ENCODE measurements at regions not wholly inside any gene's neighbourhood (a gene's known extent, or its start where the extent isn't known, plus 50 kb on each side); places are given as distances from the start of the nearest gene placed in this dataset.

- TF ChIP-seq ZBTB33 (IDR thresholded peaks at IDR 0.05): no peak
These were observed 183.3 kb downstream of the CCDC59 start (continued) for GRCh38 chr12:82174936-82175335.

- no peak overlapping the region for H3K27ac ChIP-seq (ENCODE audit: low read depth in 1 of 2, low read length in 2 of 2)
- H3K4me3 ChIP-seq (ENCODE audit: low read depth in 1 of 3, low read length in 3 of 3): no peak overlapping the region
- no peaks in the 10 kb centered on the region for H3K4me1 ChIP-seq (ENCODE audit: control insufficient read depth in 4 of 4, insufficient read depth in 4 of 4, low read length in 3 of 4)
- WGBS: 79% methylated on average over 1 of the region's 1 CpG
- H3K27me3 ChIP-seq (ENCODE audit: control insufficient read depth in 4 of 4, insufficient read depth in 4 of 4, low read length in 3 of 4): no peaks in the 10 kb centered on the region
- no peak for DNase-seq (ENCODE audit: low spot score)
- H3K9me3 ChIP-seq (ENCODE audit: control insufficient read depth in 4 of 4, low read length in 3 of 4): no peaks in the 10 kb centered on the region
- no peaks in the 10 kb centered on the region for H3K36me3 ChIP-seq (ENCODE audit: control insufficient read depth in 4 of 4, insufficient read depth in 3 of 4, low read depth in 1 of 4, low read length in 3 of 4)
- no peak for TF ChIP-seq FOXA2 (IDR thresholded peaks at IDR 0.05)
- TF ChIP-seq RAD21 (IDR thresholded peaks at IDR 0.05): no peak
- TF ChIP-seq FOXA1 (IDR thresholded peaks at IDR 0.05): no peak
- TF ChIP-seq ZBTB33 (IDR thresholded peaks at IDR 0.05): no peak
- no peak for TF ChIP-seq NR2F2 (IDR thresholded peaks at IDR 0.05)
- TF ChIP-seq ATF3 (IDR thresholded peaks at IDR 0.05): no peak
- TF ChIP-seq SP1 (IDR thresholded peaks at IDR 0.05): no peak
- TF ChIP-seq REST (IDR thresholded peaks at IDR 0.05): no peak
- TF ChIP-seq JUND (IDR thresholded peaks at IDR 0.05): no peak
- H3K9ac ChIP-seq (ENCODE audit: low read depth in 1 of 2, low read length in 2 of 2): no peak overlapping the region
These were observed 183.8 kb downstream of the CCDC59 start for GRCh38 chr12:82174383-82174782.

GRCh38 chr12:82149045-82149444 is 209.1 kb downstream of the CCDC59 start:
- Histone ChIP-seq H3K9me3 (ENCODE audit: control insufficient read depth in 4 of 4, low read length in 3 of 4) (no peaks in the 10 kb centered on the region), H3K27ac (ENCODE audit: low read depth in 1 of 2, low read length in 2 of 2) (no peak overlapping the region), H3K4me3 (ENCODE audit: low read depth in 1 of 3, low read length in 3 of 3) (no peak overlapping the region), H3K27me3 (ENCODE audit: control insufficient read depth in 4 of 4, insufficient read depth in 4 of 4, low read length in 3 of 4) (no peaks in the 10 kb centered on the region), H3K36me3 (ENCODE audit: control insufficient read depth in 4 of 4, insufficient read depth in 3 of 4, low read depth in 1 of 4, low read length in 3 of 4) (no peaks in the 10 kb centered on the region), H3K4me1 (ENCODE audit: control insufficient read depth in 4 of 4, insufficient read depth in 4 of 4, low read length in 3 of 4) (no peaks in the 10 kb centered on the region), H3K9ac (ENCODE audit: low read depth in 1 of 2, low read length in 2 of 2) (no peak overlapping the region)
- TF ChIP-seq ATF3 (IDR thresholded peaks at IDR 0.05) (no peak), GABPA (IDR thresholded peaks at IDR 0.05 in 1 of 2, conservative IDR thresholded peaks at IDR 0.05 in 1 of 2) (no peak), FOXA1 (IDR thresholded peaks at IDR 0.05) (no peak), TAF1 (conservative IDR thresholded peaks at IDR 0.05) (no peak), YY1 (IDR thresholded peaks at IDR 0.05) (no peak), HNF4G (IDR thresholded peaks at IDR 0.05) (no peak), MAX (IDR thresholded peaks at IDR 0.05) (no peak)
- 54% methylated on average over 3 of the region's 3 CpGs for WGBS
- DNase-seq (ENCODE audit: low spot score): no peak
